ENCODE measurements at regions not wholly inside any gene's neighbourhood (a gene's known extent, or its start where the extent isn't known, plus 50 kb on each side); places are given as distances from the start of the nearest gene placed in this dataset.
"Not testable (repeated sequence)": the region's sequence is repeated elsewhere in the genome, so short reads cannot be mapped to it uniquely, and the experiment has no call there.

DNA sequence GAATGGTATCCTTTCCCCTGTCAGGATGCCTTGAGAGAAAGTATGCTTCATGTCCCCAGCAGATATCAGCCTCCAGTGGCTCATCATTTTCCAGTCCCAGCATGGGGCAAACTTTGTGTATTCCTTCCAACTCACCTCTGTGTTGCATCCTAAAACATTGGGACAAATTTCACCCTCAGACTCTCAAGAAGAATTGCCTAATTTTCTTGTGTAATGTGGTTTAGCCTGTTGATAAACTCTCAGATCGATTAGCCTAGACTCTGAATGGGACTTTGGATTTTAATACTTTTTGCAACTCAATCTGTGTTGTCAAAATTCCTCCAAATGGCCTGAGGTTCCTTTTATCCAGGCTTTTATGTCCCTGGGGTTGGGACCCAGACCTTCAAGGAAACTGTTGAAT lies 805.3 kb downstream of the C4orf33 start:
- DNase-seq, result no peak

DNA sequence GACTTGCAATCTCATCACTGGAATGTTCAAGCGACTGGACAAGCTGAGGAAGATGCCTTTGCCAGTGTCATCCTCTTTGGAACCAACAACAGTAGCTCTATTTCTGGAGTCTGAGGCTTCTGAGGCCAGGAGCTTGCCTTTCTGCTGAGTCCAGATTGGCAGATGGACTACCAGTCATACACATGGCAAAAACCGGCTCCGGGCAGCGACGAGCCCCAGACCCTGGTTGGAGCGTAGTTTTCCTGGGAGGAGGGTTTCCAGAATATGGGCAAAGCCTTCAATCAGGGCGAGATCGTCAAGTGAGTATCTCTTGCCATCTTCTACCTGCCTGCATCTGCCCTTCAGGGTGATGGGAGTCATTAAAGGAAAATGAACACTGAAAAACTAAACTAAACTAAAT lies 807.9 kb downstream of the C4orf33 start:
- no peak for DNase-seq

DNA sequence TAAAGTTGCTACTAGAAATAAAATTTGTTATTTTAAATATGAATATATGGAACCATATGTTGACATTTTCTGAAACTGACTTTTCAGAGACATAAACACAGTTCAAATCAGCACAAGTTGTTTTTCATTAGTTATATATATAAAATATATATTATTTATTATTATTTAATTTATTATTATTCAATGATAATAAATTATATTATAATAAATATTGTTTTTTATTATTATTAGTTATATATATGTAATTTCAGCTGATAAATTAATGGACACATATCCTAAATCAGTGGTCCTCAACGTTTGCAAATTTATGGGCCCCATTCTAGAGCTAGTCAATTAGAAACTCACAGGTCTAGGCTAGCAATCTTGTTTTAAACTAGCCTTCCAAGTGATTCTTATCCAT lies 809.3 kb downstream of the C4orf33 start:
- DNase-seq, result no peak

DNA sequence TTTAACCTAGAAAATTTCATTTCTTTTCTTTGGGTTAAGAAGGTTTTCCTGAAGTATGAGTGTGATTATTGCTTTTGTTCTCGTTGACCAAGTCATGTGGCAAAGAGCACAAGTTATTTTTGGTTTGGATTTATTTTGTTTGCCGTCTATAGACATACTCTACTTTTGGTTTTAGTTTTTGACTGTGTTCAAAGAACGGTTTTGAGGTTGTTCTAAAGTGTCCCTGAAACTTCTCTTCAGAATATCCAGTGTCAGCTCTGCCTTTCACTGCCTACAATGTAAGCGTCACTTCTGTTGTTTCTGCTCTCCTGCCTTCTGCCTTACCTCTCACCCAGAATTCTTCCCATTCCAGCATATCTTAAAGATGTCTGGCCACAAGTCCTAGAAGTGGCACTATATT lies 812.2 kb downstream of the C4orf33 start:
- DNase-seq, result no peak

DNA sequence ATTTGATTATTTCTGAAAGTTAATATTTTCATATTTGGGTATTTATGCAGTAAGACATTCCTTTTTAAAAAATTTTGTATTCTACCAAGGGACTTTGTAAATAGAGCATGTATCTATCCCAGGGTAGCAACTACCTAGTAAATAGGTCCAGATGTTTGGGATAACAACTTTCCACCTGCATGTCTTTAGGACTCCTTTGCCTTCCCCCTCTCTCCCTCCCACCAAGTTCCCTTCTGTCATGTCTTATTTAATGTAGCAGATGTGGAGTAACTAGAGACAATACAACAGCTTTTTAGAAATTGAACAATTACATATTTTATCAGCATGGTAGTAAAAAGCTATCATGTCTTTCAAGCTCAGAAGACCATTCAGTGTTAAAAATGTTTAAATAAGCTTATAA lies 821.0 kb downstream of the C4orf33 start:
- no peak for DNase-seq

DNA sequence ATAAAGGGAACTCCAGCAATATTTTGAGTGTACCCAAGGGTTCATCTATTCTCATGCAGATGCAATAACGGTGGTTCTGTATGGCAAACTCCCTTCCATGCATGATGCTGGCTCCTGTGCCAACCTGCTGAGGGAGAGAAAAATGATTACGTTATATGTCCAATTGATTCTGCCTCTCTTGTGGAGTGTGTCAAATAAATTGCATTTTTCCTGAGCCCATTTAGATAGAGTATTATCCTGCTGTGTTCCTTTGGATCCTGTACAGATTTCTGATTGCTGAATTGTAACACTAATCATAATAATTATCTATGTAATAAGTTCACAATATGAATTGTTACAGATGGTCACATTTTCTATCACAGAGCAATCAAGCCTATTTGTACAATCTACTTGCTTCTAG lies 821.7 kb downstream of the C4orf33 start:
- DNase-seq, result no peak

DNA sequence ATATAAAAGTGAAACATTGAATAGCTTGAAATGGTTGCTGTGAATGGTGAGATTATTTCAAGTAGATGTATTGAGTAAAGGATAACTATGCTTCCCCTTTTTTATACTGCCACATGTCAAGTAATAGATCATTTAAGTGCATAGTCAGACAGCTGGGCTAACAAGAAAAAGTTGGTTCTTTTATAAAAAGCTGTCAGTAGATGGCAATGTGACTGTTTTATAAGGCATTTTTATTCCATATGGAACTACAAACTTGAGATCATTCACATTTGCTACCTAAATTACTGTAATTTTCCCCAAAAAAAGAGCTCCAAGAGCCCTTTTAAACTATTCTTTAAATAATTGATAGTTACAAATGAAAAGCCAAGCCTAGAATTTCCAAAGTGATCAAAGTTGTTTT lies 831.0 kb downstream of the C4orf33 start:
- no peak for DNase-seq

DNA sequence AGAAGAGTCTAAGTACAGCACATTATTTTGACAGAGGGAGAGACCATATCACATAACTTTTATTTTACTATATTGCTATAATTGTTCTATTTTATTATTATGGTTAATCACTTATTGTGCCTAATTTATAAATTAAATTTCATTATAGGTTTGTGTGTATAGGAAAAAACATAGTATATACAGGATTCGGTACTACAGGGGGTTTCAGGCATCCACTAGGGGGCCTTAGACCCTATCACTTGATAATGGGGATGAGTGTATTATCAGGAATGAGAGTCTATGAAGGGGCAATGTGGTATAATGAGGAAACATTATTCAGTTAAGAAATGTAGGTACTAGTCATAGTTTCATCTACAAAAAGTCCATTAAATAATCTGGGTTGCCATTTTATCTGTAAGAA lies 833.1 kb downstream of the C4orf33 start:
- no peak for DNase-seq

DNA sequence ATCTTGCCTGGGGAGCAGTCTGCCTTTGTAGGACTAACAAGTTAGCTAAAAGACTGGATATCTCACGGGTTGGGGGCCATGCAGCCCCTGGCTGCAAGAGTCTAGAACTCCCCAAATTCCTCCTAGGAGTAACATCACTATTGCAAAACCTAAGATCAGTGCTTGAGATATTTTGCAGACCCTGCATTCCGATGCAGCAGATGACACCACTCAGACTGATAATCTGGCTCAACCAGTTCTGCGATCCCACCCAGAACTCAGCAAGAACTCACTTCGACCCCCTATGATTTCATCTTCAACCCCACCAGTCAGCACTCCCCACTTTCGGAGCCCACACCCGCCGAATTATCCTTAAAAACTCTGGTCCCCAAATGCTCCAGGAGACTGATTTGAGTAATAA lies 834.0 kb downstream of the C4orf33 start:
- DNase-seq, result no peak

DNA sequence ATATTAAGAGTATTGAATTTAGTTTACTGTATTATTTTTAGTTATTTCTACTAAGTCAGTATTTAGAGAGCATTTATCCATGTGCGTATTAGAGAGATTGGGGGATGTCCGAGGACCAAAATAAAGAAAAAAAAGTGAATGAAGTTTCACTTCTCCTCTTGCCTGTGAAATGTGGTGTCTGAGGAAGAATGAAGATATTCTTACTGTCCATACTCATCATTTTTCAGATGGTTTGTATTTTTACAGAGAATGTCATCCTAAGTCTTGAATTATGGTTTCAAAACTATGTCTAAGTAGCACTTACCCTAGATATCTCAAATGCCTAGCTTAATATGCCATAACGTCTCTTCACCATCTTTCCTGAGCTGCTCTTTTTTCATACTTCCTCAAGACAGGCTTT lies 854.3 kb downstream of the C4orf33 start:
- no peak for DNase-seq

DNA sequence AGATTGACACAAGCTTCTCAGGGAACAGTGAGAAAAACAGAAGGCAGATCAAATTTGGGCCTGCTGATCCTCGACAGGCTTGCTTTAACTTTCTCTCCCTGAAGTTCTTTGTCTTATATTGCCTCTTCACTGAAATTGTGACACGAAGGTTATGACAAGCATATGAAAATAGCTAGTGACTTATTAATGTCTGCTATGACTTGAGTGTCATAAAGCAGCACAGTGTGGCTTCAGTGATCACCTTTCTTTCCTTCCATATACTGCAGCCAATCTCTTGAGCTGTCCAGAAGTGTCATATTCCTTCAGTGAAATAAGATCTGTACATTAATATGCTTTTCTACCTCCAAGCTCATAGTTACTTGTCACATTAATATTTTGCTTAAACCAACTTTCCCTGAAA lies 870.2 kb downstream of the C4orf33 start:
- no peak for DNase-seq

DNA sequence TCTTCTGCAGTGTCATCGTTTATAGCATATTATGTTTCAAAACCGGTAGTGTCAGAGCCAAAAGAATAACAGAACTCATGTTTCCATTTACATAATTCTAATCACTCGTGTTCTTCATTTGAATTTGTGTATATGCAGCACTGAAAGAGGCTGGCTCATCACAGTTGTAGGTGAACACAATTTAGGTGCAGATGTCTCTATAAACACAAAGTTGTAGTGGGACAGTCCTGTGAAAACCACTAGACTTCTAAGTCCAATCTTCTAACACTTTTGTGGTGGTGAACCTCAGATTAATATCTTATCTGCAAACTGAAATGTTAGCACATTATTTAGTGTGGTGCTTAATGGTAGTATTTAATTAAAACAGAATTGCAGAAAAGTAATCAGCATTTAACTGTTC lies 872.4 kb downstream of the C4orf33 start:
- DNase-seq, result no peak

DNA sequence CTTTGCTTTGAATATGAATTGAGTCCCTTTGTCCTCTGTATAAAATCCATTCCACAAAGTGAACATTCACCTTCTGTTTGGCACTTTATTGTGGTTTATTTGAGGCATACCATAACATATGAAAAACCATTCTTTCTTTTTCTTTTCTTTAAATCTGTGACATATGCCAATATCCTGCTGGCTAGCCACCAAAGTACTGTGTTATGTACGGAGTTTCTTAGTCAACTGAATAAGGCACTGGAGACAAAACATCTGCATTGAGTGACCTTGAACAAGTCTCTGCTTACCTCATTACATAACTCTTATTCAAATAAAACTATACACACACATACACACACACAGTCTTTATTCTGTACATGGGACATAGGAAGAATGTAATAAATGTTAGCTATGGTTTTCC lies 872.8 kb downstream of the C4orf33 start:
- no peak for DNase-seq

DNA sequence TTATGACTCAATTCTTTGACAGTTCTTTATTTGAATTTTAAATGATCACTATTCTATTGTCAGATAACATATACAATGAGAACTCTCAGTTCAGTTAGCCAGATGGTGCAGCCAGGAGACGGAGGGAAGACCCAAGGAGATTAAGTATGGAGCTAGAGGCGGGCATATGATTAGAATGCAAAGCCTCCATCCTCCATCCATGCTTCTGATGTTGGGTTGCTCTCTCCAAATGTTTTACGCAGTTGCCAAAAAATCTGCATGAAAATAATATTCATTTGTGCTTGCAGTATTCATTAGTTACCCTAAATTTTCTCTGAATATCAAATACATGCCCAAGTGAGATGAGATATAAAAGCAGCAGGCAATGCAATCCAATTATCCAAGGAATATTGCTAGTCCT lies 874.8 kb downstream of the C4orf33 start:
- no peak for DNase-seq

DNA sequence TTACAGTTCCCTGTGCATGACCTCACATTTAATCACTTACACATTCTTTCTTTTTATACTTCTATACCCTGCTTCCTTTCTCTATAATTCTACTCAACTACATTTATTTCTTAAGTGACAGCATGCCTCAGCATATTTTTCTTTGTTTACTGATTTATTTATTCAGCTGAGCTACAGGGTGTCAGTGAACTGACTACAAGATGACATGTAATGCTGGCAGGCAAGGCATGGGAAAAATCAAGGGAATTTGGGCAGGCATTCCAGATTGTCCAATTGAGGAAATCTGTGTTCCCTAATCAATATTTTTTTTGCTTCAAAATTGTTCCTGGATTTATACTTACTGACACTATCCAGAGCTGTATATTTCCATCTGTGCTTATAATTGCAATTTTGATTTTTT lies 875.5 kb downstream of the C4orf33 start:
- DNase-seq, result no peak

DNA sequence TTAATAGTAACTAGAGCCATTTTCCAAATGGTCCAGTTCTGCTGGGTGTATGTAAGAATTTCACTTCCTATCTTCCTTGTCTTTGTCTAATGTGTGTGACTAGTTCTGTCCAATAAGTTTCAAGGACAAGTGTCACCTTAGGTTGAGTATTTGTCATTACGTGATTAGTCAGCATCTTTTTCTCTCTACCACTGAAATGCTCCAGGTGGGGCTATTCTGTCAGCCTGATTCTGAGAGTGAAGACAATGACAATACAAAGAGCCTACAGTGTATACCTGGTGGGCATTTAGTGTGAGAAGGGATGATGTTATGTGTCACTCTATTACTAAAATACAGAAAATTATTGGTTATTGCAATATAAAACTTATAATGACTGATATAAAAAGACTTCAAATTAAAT lies 876.3 kb downstream of the C4orf33 start:
- no peak for DNase-seq

DNA sequence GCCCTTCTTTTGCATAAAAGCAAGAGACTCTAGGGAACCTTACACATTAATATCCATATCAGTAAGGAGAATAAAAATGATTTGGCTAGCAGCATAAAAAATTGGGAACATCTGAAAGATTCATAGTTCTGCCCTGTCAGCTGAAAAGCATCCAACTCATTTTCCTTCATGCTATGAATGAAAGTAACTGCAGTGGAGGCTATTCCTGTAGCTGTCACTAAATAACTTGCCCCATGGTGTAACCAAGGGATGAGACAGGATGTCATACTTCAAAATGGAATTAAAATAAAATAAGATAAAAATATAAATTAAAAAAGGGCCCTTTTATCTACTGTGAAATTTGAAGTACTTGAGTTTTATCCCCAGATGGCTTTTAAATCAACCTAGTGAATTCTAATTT lies 878.8 kb downstream of the C4orf33 start:
- DNase-seq, result no peak

DNA sequence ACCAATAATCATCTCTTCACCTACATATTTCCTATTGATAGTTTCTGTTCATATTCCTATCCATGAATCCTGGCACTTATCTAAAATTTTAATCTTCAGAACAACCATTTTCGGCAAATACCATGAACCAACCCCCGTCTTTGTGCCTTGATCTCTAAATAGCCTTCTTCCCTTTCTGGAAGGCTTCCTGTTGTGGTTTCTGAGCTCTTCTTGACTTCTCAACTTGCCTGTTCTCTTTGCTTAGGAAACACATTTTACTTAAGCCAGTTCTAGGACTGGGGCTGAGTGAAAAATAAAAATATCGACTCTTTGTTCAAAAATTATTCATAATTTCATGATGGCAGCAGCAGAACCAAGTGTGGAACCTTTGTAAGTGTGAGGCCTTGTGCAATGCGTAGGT lies 882.4 kb downstream of the C4orf33 start:
- DNase-seq, result no peak

DNA sequence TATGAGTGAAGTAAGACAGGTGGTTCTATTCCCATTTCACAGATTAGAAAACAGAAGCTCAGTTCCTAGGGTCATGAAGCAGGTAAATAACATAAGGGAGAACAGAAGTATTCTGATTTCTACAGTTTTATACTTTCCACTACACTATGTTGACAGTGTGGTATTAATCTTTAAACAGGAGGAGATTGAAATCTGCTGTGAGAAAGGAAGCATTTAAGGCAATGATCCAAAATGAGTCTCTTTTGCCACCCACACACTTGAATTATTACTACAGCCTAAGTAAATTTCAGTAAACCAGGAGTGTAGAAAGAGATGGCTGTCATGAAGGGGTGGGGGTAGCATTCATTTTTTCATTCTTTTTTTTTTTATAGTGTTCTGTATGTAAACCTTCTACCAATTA lies 893.0 kb downstream of the C4orf33 start:
- no peak for DNase-seq

DNA sequence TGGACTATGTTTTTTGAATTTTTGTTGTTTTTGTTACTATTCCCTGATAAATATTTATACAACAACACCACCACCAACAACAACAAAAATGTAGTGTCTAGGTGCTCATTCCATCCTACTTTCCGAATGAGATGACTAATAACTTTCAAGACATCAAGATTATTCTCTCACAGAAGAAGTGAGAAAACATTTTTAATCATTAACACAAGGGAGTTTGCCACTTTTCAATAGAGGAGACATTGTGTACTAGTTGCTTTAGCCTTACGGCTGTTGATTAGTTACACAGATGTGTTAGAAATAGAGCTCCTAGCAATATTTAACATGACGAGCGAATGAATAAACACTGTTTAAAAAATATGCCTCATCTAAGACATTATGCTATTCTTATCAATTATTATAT lies 898.8 kb downstream of the C4orf33 start:
- DNase-seq, result no peak

DNA sequence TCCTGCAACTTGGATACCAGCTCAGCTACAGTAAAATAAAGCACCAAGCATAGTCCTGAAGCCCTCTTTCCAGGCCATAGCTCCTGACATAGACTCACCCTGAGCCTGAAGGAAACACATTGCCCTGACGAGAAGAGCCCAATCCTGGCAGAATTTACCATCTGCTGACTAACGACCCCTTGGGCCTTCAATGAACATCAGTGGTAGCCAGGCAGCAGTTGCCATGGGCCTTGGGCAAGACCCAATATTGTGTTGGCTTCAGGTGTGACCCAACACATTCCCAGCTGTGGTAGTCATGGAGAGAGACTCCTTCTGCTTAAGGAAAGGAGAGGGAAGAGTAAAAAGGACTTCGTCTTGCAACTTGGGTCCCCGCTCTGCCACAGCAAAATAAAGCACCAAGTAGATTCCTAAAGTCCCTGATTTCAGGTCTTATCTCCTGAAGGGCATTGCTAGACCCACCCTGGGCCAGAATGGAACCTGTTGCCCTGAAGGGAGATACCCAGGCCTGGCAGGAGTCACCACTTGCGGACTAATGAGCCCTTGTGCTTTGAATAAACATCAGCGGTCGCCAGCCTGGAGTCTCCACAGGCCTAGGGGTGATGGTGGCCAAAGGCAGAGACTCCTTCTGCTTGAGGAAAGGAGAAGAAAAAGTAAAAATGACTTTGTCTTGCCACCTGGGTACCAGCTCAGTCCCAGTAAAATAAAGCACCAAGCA lies 902.6 kb downstream of the C4orf33 start:
- DNase-seq, result no peak

DNA sequence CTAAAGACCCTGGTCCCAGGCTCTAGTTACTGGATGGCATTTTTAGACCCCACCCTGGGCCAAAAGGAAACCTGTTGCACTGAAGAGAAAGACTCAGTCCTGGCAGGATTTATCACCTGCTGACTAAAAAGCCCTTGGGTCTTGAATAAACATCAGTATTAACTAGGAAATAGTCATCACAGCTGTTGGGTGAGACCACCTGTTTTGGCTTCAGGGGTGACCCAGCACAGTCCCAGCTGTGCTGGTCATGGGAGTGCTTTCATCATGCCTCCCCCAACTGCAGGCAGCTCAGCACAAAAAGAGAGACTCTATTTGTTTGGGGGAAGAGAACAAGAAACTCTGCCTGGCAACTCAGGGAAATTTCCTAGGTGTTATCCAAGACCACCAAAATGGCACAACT lies 903.2 kb downstream of the C4orf33 start:
- no peak for DNase-seq

DNA sequence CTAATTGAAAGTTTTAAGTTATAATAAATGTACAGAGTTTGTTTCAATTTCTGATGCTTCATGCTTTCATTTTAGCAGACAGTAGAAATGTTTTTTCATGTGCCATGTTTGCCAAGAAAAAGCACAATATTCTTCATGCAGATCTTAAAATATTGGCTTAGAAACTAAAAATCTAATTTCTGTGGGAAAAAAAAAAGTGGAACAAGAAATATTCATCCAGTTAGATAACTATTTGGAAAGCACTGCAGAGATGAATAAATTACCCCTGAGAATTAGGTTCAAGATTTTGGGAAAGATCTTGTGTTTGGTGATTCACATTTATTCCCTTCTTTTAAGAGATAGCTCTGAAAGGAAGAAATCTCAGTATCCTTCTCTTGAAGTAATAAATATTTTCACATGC lies 912.5 kb downstream of the C4orf33 start:
- DNase-seq, result no peak

DNA sequence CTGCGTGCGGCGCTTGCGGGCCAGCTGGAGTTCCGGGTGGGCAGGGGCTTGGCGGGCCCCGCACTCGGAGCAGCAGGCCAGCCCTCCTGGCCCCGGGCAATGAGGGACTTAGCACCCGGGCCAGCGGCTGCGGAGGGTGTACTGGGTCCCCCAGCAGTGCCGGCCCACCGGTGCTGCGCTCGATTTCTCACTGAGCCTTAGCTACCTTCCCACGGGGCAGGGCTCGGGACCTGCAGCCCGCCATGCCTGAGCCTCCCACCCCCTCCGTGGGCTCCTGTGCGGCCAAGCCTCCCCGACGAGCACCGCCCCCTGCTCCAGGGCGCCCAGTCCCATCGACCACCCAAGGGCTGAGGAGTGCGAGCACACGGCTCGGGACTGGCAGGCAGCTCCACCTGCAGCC lies 916.9 kb downstream of the C4orf33 start:
- DNase-seq, result not testable (repeated sequence)

DNA sequence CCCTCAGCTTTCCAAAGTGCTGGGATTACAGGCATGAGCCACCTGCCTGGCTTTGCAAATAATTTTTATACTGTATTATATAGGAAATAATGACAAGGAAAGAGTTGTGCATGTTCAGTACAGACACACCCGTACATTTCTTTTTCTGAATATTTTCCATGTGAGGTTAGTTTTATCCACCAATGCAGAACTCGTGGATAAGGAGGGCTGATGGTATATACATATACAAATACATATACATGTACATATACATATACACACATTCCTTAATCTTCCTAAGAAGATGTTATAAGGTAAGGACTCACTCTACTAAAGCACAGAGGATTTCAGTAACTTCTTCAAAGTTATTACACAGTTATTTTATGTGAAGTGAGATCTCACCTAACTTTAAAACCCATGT lies 925.8 kb downstream of the C4orf33 start:
- no peak for DNase-seq

DNA sequence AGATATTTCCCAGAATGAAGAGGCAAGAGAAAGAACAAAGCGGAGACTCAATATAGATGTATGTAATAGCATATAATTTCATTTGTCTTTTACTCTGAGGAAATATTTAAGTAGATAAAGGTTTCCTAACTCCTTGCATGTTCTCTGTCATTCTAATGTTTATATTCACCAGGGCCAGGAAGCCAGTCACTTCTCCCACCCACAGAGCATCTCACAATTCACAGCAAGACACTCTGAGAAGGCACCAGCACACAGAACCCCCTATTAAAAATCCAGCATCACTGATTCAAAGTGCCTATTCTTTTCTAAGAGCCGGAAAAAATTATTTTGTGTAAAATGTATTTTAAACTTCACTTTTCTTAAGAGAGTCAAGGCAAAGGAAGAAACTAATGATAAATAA lies 927.1 kb downstream of the C4orf33 start:
- no peak for DNase-seq

Measured in activated CD4-positive, CD25-positive, alpha-beta regulatory T cell (primary cell).